ENCODE measurements at regions not wholly inside any gene's neighbourhood (a gene's known extent, or its start where the extent isn't known, plus 50 kb on each side); places are given as distances from the start of the nearest gene placed in this dataset.

- no peak for ATAC-seq
- TF ChIP-seq POLR2AphosphoS5 (IDR thresholded peaks at IDR 0.05): no peak
- no peak for TF ChIP-seq EP300 (IDR thresholded peaks at IDR 0.05)
- no peak for TF ChIP-seq POLR2A (IDR thresholded peaks at IDR 0.05)
- TF ChIP-seq CTCF (IDR thresholded peaks at IDR 0.05): no peak
- H3K27me3 ChIP-seq: no peaks in the 10 kb centered on the region
- no peaks in the 10 kb centered on the region for H3K36me3 ChIP-seq
- H3K4me3 ChIP-seq: no peak overlapping the region
- no peaks in the 10 kb centered on the region for H3K9me3 ChIP-seq
- H3K4me1 ChIP-seq: peaks cover 6 to 25% (median 9%) of the 10 kb centered on the region in 3 donors
- 83 to 87% methylated on average over 7 of the region's 7 CpGs for WGBS, 2 donors (ENCODE audit: low coverage in 1 of 2)
- no peak overlapping the region for H3K27ac ChIP-seq
Measured at GRCh38 chr12:25830456-25830855, 128.0 kb upstream of the RASSF8 start.

- Histone ChIP-seq H3K27me3 (no peaks in the 10 kb centered on the region), H3K4me3 (no peak overlapping the region), H3K4me1 (peaks cover 3 to 12% (median 9%) of the 10 kb centered on the region in 3 donors), H3K36me3 (no peaks in the 10 kb centered on the region), H3K27ac (no peak overlapping the region), H3K9me3 (no peaks in the 10 kb centered on the region)
- ATAC-seq: no peak
- TF ChIP-seq POLR2A (IDR thresholded peaks at IDR 0.05): no peak
- TF ChIP-seq POLR2AphosphoS5 (IDR thresholded peaks at IDR 0.05): no peak
- no peak for TF ChIP-seq CTCF (IDR thresholded peaks at IDR 0.05)
- WGBS, 2 donors (ENCODE audit: low coverage in 1 of 2): 67% methylated on average over 2 of the region's 2 CpGs
Measured at GRCh38 chr12:25833657-25834056, 124.8 kb upstream of the RASSF8 start.

GRCh38 chr12:25835385-25835784 is 123.1 kb upstream of the RASSF8 start:
- TF ChIP-seq POLR2AphosphoS5 (IDR thresholded peaks at IDR 0.05) (no peak), EP300 (IDR thresholded peaks at IDR 0.05) (no peak), POLR2A (IDR thresholded peaks at IDR 0.05) (no peak), CTCF (IDR thresholded peaks at IDR 0.05) (no peak)
- H3K27ac ChIP-seq: no peak overlapping the region
- WGBS, 2 donors (ENCODE audit: low coverage in 1 of 2): 100% methylated on average over 1 of the region's 1 CpG
- H3K4me1 ChIP-seq: no peaks in the 10 kb centered on the region
- no peaks in the 10 kb centered on the region for H3K27me3 ChIP-seq
- ATAC-seq: no peak
- no peaks in the 10 kb centered on the region for H3K36me3 ChIP-seq
- H3K4me3 ChIP-seq: no peak overlapping the region
- H3K9me3 ChIP-seq: no peaks in the 10 kb centered on the region

- Histone ChIP-seq H3K9me3 (no peaks in the 10 kb centered on the region), H3K36me3 (no peaks in the 10 kb centered on the region), H3K4me1 (peaks cover 0 to 4% (median 0%) of the 10 kb centered on the region in 3 donors), H3K4me3 (no peak overlapping the region), H3K27me3 (no peaks in the 10 kb centered on the region), H3K27ac (no peak overlapping the region)
- 87 to 88% methylated on average over 2 to 3 of the region's 3 CpGs for WGBS, 2 donors (ENCODE audit: low coverage in 1 of 2)
- TF ChIP-seq POLR2AphosphoS5 (IDR thresholded peaks at IDR 0.05) (no peak), POLR2A (IDR thresholded peaks at IDR 0.05) (no peak), EP300 (IDR thresholded peaks at IDR 0.05) (no peak), CTCF (IDR thresholded peaks at IDR 0.05) (no peak)
- no peak for ATAC-seq
Measured at GRCh38 chr12:25838007-25838406, 120.5 kb upstream of the RASSF8 start.

GRCh38 chr12:25839470-25839869 is 119.0 kb upstream of the RASSF8 start:
- no peak for ATAC-seq
- H3K4me1 ChIP-seq: peaks cover 0 to 4% (median 0%) of the 10 kb centered on the region in 3 donors
- no peaks in the 10 kb centered on the region for H3K27me3 ChIP-seq
- no peaks in the 10 kb centered on the region for H3K36me3 ChIP-seq
- 56 to 77% methylated on average over 2 of the region's 2 CpGs for WGBS, 2 donors (ENCODE audit: low coverage in 1 of 2)
- H3K27ac ChIP-seq: no peak overlapping the region
- H3K9me3 ChIP-seq: no peaks in the 10 kb centered on the region
- H3K4me3 ChIP-seq: no peak overlapping the region
- TF ChIP-seq POLR2A (IDR thresholded peaks at IDR 0.05) (no peak), POLR2AphosphoS5 (IDR thresholded peaks at IDR 0.05) (no peak), CTCF (IDR thresholded peaks at IDR 0.05) (no peak), EP300 (IDR thresholded peaks at IDR 0.05) (no peak)

Data from gastroesophageal sphincter (tissue), 4 donors.